ENCODE measurements at regions not wholly inside any gene's neighbourhood (a gene's known extent, or its start where the extent isn't known, plus 50 kb on each side); places are given as distances from the start of the nearest gene placed in this dataset.

GRCh38 chr4:53778155-53778554, 186.9 kb upstream of the LNX1 start:
- H3K4me3 ChIP-seq (ENCODE audit: low read depth, low read length): no peak overlapping the region
- DNase-seq (ENCODE audit: low read depth, low spot score): no peak
- in situ Hi-C loops (cut with HindIII; ENCODE audit: low sequenced_read_pairs): no loop called here

GRCh38 chr4:53777244-53777984, 186.1 kb upstream of the LNX1 start:
- no peak for TF ChIP-seq CTCF (IDR thresholded peaks at IDR 0.05; ENCODE audit: low read depth, low read length)
- DNase-seq (ENCODE audit: low read depth, low spot score): peak; percentile 77
- no peak overlapping the region for H3K4me3 ChIP-seq (ENCODE audit: low read depth, low read length)
- in situ Hi-C loops (cut with HindIII; ENCODE audit: low sequenced_read_pairs): no loop called here

More at GRCh38 chr4:53778155-53778554, 186.9 kb upstream of the LNX1 start:
- no peak for TF ChIP-seq CTCF (IDR thresholded peaks at IDR 0.05; ENCODE audit: low read depth, low read length)

- H3K4me3 ChIP-seq (ENCODE audit: low read depth, low read length): no peak overlapping the region
- in situ Hi-C loops (cut with HindIII; ENCODE audit: low sequenced_read_pairs): no loop called here
- no peak for DNase-seq (ENCODE audit: low read depth, low spot score)
- no peak for TF ChIP-seq CTCF (IDR thresholded peaks at IDR 0.05; ENCODE audit: low read depth, low read length)
Observed at GRCh38 chr4:53776141-53776540, 184.9 kb upstream of the LNX1 start.

- TF ChIP-seq CTCF (IDR thresholded peaks at IDR 0.05; ENCODE audit: low read depth, low read length): no peak
- in situ Hi-C loops (cut with HindIII; ENCODE audit: low sequenced_read_pairs): no loop called here
- H3K4me3 ChIP-seq (ENCODE audit: low read depth, low read length): no peak overlapping the region
- DNase-seq (ENCODE audit: low read depth, low spot score): peak; percentile 33
Observed at GRCh38 chr4:53775381-53775780, 184.1 kb upstream of the LNX1 start.

- DNase-seq (ENCODE audit: low read depth, low spot score): no peak
- no peak for TF ChIP-seq CTCF (IDR thresholded peaks at IDR 0.05; ENCODE audit: low read depth, low read length)
- in situ Hi-C loops (cut with HindIII; ENCODE audit: low sequenced_read_pairs): no loop called here
- no peak overlapping the region for H3K4me3 ChIP-seq (ENCODE audit: low read depth, low read length)
Observed at GRCh38 chr4:53771326-53771725, 180.0 kb upstream of the LNX1 start.

GRCh38 chr4:53767482-53767881, 176.2 kb upstream of the LNX1 start:
- in situ Hi-C loops (cut with HindIII; ENCODE audit: low sequenced_read_pairs): no loop called here
- peak; percentile 71 for DNase-seq (ENCODE audit: low read depth, low spot score)
- no peak overlapping the region for H3K4me3 ChIP-seq (ENCODE audit: low read depth, low read length)
- no peak for TF ChIP-seq CTCF (IDR thresholded peaks at IDR 0.05; ENCODE audit: low read depth, low read length)

All from astrocyte of the spinal cord (primary cell).